NCI-H2196 treated with DMSO at 0.1 percent for 48 hours (cell line): ENCODE measurements at regions not wholly inside any gene's neighbourhood (a gene's known extent, or its start where the extent isn't known, plus 50 kb on each side); places are given as distances from the start of the nearest gene placed in this dataset.
"Not testable (repeated sequence)": the region's sequence is repeated elsewhere in the genome, so short reads cannot be mapped to it uniquely, and the experiment has no call there.

Experiments
- DNase-seq: peaks from one replicate; lab custom pipeline; 2025; ENCODE audit not compliant: unreplicated experiment; lab: John Stamatoyannopoulos, UW

- no peak for DNase-seq
These were observed 400.0 kb upstream of the TMPRSS15 start for GRCh38 chr21:18803624-18804023.

GRCh38 chr21:18810136-18810535, 406.6 kb upstream of the TMPRSS15 start:
- no peak for DNase-seq

GRCh38 chr21:18812308-18812707, 408.7 kb upstream of the TMPRSS15 start:
- DNase-seq, result no peak

GRCh38 chr21:18819507-18819906, 415.9 kb upstream of the TMPRSS15 start:
- DNase-seq, result no peak

- DNase-seq, result no peak
These were observed 423.0 kb upstream of the TMPRSS15 start for GRCh38 chr21:18826562-18826961.

- no peak for DNase-seq
These were observed 428.5 kb upstream of the TMPRSS15 start for GRCh38 chr21:18831942-18832676.

- no peak for DNase-seq
These were observed 429.4 kb upstream of the TMPRSS15 start for GRCh38 chr21:18832950-18833349.

GRCh38 chr21:18834121-18834520, 430.5 kb upstream of the TMPRSS15 start:
- DNase-seq, result not testable (repeated sequence)

GRCh38 chr21:18840239-18840638, 436.7 kb upstream of the TMPRSS15 start:
- DNase-seq, result no peak

GRCh38 chr21:18857606-18858005, 454.0 kb upstream of the TMPRSS15 start:
- not testable (repeated sequence) for DNase-seq

- DNase-seq, result no peak
These were observed 465.5 kb upstream of the TMPRSS15 start for GRCh38 chr21:18869104-18869503.

GRCh38 chr21:18877917-18878316, 474.3 kb upstream of the TMPRSS15 start:
- no peak for DNase-seq

- no peak for DNase-seq
These were observed 484.5 kb upstream of the TMPRSS15 start for GRCh38 chr21:18887922-18888602.

GRCh38 chr21:18893406-18893805, 489.8 kb upstream of the TMPRSS15 start:
- no peak for DNase-seq

- no peak for DNase-seq
These were observed 490.8 kb upstream of the TMPRSS15 start for GRCh38 chr21:18894387-18894786.

- DNase-seq, result no peak
These were observed 495.7 kb upstream of the TMPRSS15 start for GRCh38 chr21:18899261-18899660.

- no peak for DNase-seq
These were observed 499.1 kb upstream of the TMPRSS15 start for GRCh38 chr21:18902660-18903059.

GRCh38 chr21:18907076-18907475, 503.5 kb upstream of the TMPRSS15 start:
- no peak for DNase-seq

GRCh38 chr21:18908641-18909040, 505.1 kb upstream of the TMPRSS15 start:
- DNase-seq, result no peak

GRCh38 chr21:18913914-18914313, 510.3 kb upstream of the TMPRSS15 start:
- no peak for DNase-seq

GRCh38 chr21:18914570-18914969, 511.0 kb upstream of the TMPRSS15 start:
- no peak for DNase-seq

- DNase-seq, result no peak
These were observed 514.0 kb upstream of the TMPRSS15 start for GRCh38 chr21:18917622-18918021.

GRCh38 chr21:18931237-18931636, 527.7 kb upstream of the TMPRSS15 start:
- DNase-seq, result no peak
